ENCODE measurements at regions not wholly inside any gene's neighbourhood (a gene's known extent, or its start where the extent isn't known, plus 50 kb on each side); places are given as distances from the start of the nearest gene placed in this dataset.

- no peak for TF ChIP-seq EZH2 (IDR thresholded peaks at IDR 0.05; ENCODE audit: borderline replicate concordance, low read length)
- TF ChIP-seq CTCF (IDR thresholded peaks at IDR 0.05; ENCODE audit: low read length) = no peak
These were observed 419.6 kb upstream of the RASGEF1B start for GRCh38 chr4:81891005-81891996.

Data from OCI-LY1 (cell line).